Heart left ventricle (tissue), 13 donors: ENCODE measurements at regions not wholly inside any gene's neighbourhood (a gene's known extent, or its start where the extent isn't known, plus 50 kb on each side); places are given as distances from the start of the nearest gene placed in this dataset.

Experiments used
- POLR2A ChIP-seq, 2 donors: fragments of 450-650 bp; IDR thresholded peaks; one replicate each; pipeline ENCODE4 v1.6.1; 2017; ENCODE audit warnings: antibody characterized with exemption in 2 of 2, mild to moderate bottlenecking in 2 of 2, moderate library complexity in 2 of 2
- TF ChIP-seq, protein P1 (sequence below), 12 donors: fragments of 200-600 bp; sonication (generic) in 4 of 12; IDR thresholded peaks; one replicate each; pipeline versions ENCODE4 v1.5.0 to v1.8.0; 2018 to 2022; ENCODE audit warnings: antibody characterized with exemption in 12 of 12, mild to moderate bottlenecking in 5 of 12
- donor health status: ischemic (EF 13 %, LVEDD 7.1; RV severe dilation, severe dysfunction).
- donor health status: DM: no; HTN: yes; CAD: no.
- donor health status: DM: no; HTN: no; CAD: no.
- donor health status: ischemic (EF 25% LVEDD 6.9; RV normal size, moderate dysfunction).
- donor health status: ischemic (EF 25% LVEDD 5.7; RV mildly dilated, moderate dysfunction).
- donor health status: ischemic (EF 35%, LVEDD 5.7; RV mildly dilated, moderate dysfunction).
- donor health status: nonischemic (EF 11% LVEDD 7.7; RV severe dilation, severe dysfunction).
- donor health status: DM: yes; HTN: yes; CAD: no.
- donor health status: PGD.
- donor health status: ischemic (EF 29% LVEDD 5.4; RV normal size, mild dysfunction).
- donor health status: nonischemic (EF 23%, LVEDD 6.1; RV moderate dilation, normal function).

DNA sequence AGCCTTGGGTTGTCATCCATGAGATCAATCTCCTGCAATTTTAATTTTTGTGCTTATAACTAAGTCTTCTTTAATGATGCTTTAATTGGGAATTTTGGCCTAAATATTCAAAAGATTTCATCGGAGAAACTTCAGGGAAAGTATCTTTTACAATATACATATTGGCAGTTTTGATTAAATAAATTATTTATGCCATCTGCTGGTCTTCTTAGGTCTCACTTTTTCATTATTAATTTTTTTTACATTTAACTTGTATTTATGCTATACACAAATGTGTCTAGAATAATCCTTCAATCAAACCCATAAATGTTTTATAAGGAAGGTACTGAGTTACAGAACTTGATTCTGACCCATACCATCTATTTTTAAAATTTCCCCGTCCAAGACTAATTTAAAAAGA is 95.1 kb upstream of the XPO1 start:
- TF ChIP-seq, protein P1, sequence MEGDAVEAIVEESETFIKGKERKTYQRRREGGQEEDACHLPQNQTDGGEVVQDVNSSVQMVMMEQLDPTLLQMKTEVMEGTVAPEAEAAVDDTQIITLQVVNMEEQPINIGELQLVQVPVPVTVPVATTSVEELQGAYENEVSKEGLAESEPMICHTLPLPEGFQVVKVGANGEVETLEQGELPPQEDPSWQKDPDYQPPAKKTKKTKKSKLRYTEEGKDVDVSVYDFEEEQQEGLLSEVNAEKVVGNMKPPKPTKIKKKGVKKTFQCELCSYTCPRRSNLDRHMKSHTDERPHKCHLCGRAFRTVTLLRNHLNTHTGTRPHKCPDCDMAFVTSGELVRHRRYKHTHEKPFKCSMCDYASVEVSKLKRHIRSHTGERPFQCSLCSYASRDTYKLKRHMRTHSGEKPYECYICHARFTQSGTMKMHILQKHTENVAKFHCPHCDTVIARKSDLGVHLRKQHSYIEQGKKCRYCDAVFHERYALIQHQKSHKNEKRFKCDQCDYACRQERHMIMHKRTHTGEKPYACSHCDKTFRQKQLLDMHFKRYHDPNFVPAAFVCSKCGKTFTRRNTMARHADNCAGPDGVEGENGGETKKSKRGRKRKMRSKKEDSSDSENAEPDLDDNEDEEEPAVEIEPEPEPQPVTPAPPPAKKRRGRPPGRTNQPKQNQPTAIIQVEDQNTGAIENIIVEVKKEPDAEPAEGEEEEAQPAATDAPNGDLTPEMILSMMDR (IDR thresholded peaks at IDR 0.05) = peak in 4 of 12 donors; percentile 4 to 42 (median 12)
- no peak for TF ChIP-seq POLR2A (IDR thresholded peaks at IDR 0.05)
